GM19043 (cell line): ENCODE measurements at regions not wholly inside any gene's neighbourhood (a gene's known extent, or its start where the extent isn't known, plus 50 kb on each side); places are given as distances from the start of the nearest gene placed in this dataset.

Experiments
- ATAC-seq: cut with Tn5 transposase; IDR thresholded peaks from one replicate; pipeline ENCODE4 v1.9.1; 2021; ENCODE audit warnings: low read depth; ENCODE audit not compliant: unreplicated experiment

- ATAC-seq, result no peak
These were observed 575.1 kb downstream of the EFNB2 start for GRCh38 chr13:105960326-105960725.

- ATAC-seq, result no peak
These were observed 575.6 kb downstream of the EFNB2 start for GRCh38 chr13:105959876-105960275.

- ATAC-seq, result no peak
These were observed 577.6 kb downstream of the EFNB2 start for GRCh38 chr13:105957769-105958438.

DNA sequence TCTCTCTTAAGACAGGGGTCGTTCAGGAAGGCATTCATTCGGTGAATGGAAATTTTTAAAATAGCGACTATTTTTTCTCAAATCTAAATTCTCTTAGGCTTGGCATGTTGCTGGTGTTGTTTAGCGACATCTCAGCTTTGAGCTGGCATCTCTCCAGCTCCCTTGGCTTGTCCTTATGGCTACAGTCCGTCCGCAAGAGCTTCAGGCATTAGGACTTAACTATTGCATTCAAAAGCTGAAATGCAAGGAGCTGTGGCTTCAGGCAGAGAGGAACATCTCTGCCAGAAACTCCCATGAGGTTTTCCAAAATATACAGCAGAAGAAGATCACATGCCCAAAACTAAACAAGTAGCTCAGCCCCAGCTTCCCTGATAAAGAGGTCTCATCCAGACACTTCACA lies 578.5 kb downstream of the EFNB2 start:
- ATAC-seq, result no peak

- no peak for ATAC-seq
These were observed 582.5 kb downstream of the EFNB2 start for GRCh38 chr13:105952973-105953290.

GRCh38 chr13:105952233-105952972 lies 583.1 kb downstream of the EFNB2 start:
- ATAC-seq, result no peak

DNA sequence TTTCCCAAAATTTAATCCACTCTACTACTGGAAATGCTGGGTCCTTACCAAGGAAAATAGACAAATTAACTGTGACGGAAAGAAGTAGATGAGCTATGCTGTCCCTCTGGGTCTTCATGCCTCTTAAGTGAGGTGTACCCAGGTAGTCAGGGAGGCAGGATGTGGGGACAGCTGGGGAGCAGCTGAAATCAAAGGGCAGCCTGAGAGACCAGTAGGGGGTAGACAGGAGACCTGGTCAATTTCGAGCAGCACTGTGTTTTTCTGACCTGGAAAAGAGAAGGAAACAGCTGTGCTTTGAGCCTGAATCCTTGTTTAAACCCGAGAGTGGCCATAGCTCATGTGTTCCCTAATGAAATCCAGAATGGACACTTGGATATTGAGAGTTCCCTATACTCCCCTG lies 587.3 kb downstream of the EFNB2 start:
- ATAC-seq, result no peak

- no peak for ATAC-seq
These were observed 594.6 kb downstream of the EFNB2 start for GRCh38 chr13:105940882-105941281.

DNA sequence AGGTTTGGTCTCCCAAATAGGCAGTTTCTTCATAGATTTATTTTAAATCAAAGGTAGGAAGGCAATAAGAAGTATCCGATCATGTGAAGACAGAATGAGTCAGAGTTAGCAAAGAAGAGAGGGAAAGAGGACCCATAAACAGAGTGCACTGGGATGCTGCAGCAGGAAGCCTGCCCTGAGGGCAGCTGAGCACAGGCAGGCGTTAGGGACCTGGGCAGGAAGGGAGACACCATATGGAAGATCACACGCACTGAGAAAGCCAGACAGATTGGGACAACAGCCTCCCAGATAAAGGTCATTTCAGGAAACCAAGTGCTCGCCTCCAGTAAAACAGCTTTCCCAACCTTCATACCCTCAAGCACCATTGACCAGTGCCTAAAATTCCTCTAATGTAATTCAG lies 598.0 kb downstream of the EFNB2 start:
- ATAC-seq, result no peak

- no peak for ATAC-seq
These were observed 598.6 kb downstream of the EFNB2 start for GRCh38 chr13:105936816-105937215.

GRCh38 chr13:105929505-105929904 lies 606.0 kb downstream of the EFNB2 start:
- no peak for ATAC-seq

GRCh38 chr13:105928901-105929300 lies 606.6 kb downstream of the EFNB2 start:
- ATAC-seq, result no peak

DNA sequence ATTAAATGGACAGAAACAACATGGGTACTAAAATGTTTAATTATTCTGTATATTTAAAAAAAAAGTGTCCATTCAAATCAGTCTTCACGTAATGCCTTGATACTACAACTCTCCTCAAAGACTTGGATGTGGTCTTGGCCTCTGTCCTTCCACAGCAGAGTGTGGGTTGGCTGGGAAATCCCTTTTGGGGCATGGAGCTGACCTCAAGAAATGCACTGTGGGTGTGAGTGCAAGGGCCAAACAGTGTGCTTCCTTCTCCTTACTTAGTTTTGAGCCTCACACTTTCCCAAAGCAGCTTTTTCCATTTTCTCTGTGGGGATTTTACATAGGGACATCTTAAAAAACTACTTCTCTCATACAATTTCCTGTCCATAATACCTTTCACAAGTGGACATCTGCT lies 607.4 kb downstream of the EFNB2 start:
- ATAC-seq, result no peak

DNA sequence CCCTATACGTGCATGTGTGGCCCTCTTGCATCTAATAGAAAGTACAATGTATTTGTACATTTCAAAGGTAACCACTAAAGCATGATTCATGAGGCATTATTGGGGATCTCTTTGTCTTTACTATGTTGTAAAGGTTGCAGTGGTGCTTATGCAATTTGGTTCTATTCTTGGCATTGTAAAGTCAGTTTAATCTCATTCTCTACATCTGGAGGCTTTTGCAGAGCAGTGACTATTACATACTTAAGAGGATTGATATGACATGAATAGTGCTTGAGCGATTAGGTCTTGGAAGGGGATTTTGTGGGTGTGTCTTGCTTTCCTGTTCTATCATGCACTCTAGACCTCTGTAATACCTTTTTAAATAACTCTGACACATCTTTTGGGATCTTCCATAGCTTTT lies 610.0 kb downstream of the EFNB2 start:
- ATAC-seq, result no peak

- no peak for ATAC-seq
These were observed 613.8 kb downstream of the EFNB2 start for GRCh38 chr13:105921711-105922110.

DNA sequence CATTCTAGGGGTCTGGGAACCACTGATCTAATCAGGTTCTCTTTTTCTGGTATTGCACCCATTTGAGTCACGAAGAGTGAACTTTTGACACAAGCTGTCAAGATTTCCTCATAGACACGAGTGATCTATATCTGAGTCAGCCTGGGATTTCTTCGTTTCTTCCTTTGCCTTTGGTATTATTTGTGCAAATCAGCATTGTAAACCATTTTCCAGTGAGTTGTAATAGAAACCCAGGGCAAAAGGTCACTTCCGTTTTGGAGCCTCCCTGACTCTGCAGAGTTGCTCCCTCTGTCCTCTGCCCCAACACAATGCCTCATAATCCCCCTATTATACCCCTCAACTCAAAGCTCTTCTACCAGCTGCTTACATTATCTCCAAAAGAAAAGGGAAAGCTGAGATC lies 615.1 kb downstream of the EFNB2 start:
- no peak for ATAC-seq

- ATAC-seq, result no peak
These were observed 616.4 kb downstream of the EFNB2 start for GRCh38 chr13:105918842-105919741.

DNA sequence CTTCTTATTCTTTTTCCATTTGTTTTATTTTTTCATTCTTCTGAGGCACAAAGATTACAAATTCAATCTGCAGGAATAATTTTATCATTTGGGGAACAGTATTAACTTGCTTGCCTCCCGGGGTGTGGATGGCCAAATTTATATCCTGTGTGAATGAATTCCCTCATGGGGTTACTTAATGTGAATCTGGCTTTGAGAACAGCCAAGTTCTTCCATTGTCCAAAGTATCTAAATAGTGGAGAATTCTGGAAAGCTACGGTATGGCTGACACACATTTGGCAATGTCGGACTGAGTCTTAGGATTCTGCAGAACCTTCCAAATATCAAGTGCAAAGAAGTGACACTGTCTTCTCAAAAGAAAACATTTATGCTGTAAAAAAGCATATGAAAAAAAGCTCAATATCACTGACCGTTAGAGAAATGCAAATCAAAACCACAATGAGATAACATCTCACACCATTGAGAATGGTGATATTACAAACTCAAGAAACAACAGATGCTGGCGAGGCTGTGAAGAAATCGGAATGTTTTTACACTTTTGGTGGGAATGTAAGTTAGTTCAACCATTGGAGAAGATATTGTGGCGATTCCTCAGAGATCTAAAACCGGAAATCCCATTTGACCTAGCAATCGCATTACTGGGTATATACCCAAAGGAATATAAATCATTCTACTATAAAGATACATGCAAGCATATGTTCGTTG lies 620.2 kb downstream of the EFNB2 start:
- ATAC-seq, result no peak

DNA sequence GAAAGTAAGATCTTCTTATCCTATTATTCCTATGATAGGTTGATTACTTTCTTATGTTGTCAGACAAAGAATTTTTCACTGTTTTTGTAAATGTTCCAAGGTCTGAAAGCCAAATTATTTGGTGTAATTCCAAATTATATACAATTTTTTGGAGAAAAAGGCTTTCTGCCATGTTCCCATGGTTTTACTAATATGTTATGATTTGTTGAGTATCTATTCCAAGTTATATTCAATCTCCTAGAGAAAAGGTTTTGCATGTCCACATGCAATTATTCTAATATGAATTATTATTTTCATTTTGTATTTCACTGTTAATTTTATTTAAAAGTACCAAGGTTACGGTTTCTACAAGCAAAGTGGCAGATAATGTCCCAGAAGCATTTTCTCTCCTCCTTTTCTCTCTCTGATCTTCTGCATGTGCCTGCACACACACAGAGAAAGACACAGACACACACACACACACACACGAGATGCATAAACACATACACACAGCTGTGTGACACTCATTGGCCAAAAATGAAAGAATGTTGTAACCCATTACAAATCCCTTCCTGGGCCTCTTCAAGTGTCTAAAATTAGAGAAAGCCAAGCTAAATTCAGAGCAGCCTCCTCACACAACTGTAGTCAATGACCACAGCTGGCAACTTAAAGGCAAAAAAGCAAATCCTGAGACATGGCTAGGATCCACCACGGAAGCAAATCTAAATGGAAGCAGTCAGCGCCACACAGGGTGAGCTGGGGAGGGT lies 621.0 kb downstream of the EFNB2 start:
- ATAC-seq, result no peak

GRCh38 chr13:105908586-105908985 lies 626.9 kb downstream of the EFNB2 start:
- ATAC-seq, result no peak
